ENCODE measurements at regions not wholly inside any gene's neighbourhood (a gene's known extent, or its start where the extent isn't known, plus 50 kb on each side); places are given as distances from the start of the nearest gene placed in this dataset.

DNA sequence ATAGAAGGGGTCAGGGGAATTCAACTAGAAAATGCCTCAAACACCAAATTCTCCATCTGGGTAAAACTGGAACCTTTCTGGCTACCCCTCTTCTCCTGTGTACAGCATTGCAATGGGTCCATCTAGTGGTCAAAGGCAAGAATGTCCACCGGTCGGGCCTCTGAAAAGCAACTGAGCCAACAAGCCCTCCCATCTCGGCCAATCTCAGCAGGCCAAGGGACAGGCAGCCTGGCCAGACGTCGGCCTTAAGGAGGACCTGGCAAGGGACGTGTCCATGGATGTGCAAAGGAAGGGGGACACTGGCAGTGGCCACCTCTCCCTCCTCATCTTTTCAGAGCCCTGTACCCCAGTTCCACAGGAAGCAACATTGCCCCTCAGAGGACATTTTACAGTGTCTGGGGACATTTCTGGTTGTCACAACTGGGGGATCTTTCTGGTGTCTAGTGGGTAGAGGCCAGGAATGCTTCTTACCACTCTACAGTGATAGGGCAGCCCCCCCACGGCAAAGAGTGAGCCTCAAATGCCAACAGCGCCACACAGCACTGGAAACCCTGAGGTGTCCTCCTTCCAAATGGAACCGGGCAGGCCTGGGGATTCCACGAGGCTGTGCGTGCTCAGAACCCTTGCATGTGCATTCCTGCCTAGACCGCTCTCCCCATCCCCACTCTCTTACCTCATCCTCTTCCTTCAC lies 99.8 kb upstream of the FOXA2 start (continued):
- TF ChIP-seq, protein P1, sequence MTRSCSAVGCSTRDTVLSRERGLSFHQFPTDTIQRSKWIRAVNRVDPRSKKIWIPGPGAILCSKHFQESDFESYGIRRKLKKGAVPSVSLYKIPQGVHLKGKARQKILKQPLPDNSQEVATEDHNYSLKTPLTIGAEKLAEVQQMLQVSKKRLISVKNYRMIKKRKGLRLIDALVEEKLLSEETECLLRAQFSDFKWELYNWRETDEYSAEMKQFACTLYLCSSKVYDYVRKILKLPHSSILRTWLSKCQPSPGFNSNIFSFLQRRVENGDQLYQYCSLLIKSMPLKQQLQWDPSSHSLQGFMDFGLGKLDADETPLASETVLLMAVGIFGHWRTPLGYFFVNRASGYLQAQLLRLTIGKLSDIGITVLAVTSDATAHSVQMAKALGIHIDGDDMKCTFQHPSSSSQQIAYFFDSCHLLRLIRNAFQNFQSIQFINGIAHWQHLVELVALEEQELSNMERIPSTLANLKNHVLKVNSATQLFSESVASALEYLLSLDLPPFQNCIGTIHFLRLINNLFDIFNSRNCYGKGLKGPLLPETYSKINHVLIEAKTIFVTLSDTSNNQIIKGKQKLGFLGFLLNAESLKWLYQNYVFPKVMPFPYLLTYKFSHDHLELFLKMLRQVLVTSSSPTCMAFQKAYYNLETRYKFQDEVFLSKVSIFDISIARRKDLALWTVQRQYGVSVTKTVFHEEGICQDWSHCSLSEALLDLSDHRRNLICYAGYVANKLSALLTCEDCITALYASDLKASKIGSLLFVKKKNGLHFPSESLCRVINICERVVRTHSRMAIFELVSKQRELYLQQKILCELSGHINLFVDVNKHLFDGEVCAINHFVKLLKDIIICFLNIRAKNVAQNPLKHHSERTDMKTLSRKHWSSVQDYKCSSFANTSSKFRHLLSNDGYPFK (CRISPR knock-in tag; IDR thresholded peaks at IDR 0.05; ENCODE audit: borderline replicate concordance), result no peak
- TF ChIP-seq ATF2 (CRISPR knock-in tag; IDR thresholded peaks at IDR 0.05), result peak; percentile 18; the same call in 1 of the 2 replicates
- TF ChIP-seq, protein P2, sequence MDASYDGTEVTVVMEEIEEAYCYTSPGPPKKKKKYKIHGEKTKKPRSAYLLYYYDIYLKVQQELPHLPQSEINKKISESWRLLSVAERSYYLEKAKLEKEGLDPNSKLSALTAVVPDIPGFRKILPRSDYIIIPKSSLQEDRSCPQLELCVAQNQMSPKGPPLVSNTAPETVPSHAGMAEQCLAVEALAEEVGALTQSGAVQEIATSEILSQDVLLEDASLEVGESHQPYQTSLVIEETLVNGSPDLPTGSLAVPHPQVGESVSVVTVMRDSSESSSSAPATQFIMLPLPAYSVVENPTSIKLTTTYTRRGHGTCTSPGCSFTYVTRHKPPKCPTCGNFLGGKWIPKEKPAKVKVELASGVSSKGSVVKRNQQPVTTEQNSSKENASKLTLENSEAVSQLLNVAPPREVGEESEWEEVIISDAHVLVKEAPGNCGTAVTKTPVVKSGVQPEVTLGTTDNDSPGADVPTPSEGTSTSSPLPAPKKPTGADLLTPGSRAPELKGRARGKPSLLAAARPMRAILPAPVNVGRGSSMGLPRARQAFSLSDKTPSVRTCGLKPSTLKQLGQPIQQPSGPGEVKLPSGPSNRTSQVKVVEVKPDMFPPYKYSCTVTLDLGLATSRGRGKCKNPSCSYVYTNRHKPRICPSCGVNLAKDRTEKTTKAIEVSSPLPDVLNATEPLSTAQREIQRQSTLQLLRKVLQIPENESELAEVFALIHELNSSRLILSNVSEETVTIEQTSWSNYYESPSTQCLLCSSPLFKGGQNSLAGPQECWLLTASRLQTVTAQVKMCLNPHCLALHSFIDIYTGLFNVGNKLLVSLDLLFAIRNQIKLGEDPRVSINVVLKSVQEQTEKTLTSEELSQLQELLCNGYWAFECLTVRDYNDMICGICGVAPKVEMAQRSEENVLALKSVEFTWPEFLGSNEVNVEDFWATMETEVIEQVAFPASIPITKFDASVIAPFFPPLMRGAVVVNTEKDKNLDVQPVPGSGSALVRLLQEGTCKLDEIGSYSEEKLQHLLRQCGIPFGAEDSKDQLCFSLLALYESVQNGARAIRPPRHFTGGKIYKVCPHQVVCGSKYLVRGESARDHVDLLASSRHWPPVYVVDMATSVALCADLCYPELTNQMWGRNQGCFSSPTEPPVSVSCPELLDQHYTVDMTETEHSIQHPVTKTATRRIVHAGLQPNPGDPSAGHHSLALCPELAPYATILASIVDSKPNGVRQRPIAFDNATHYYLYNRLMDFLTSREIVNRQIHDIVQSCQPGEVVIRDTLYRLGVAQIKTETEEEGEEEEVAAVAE (CRISPR knock-in tag; IDR thresholded peaks at IDR 0.05; ENCODE audit: borderline replicate concordance), result peak; percentile 42; the same call in 1 of the 2 replicates
- 0 out of 2 replicates have a peak, but pooled peaks have one; percentile 24 for TF ChIP-seq IKZF5 (CRISPR knock-in tag; IDR thresholded peaks at IDR 0.05)
- no peak; the same call in 1 of the 2 replicates for TF ChIP-seq ETV5 (CRISPR knock-in tag; IDR thresholded peaks at IDR 0.05; ENCODE audit: borderline replicate concordance)
- no peak for TF ChIP-seq BRCA1 (CRISPR knock-in tag; IDR thresholded peaks at IDR 0.05)
- peak; percentile 63; the same call in 1 of the 2 replicates for TF ChIP-seq SMAD3 (CRISPR knock-in tag; IDR thresholded peaks at IDR 0.05)
- no peak for TF ChIP-seq ZNF570 (CRISPR knock-in tag; IDR thresholded peaks at IDR 0.05; ENCODE audit: borderline replicate concordance)
- peak; percentile 68; the same call in 1 of the 2 replicates for TF ChIP-seq ZNF598 (CRISPR knock-in tag; IDR thresholded peaks at IDR 0.05; ENCODE audit: borderline replicate concordance)
- TF ChIP-seq NFYB (CRISPR knock-in tag; IDR thresholded peaks at IDR 0.05), result no peak
- no peak for TF ChIP-seq ZNF670 (CRISPR knock-in tag; IDR thresholded peaks at IDR 0.05; ENCODE audit: borderline replicate concordance)
- TF ChIP-seq, protein P3, sequence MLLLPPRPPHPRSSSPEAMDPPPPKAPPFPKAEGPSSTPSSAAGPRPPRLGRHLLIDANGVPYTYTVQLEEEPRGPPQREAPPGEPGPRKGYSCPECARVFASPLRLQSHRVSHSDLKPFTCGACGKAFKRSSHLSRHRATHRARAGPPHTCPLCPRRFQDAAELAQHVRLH (CRISPR knock-in tag; IDR thresholded peaks at IDR 0.05; ENCODE audit: borderline replicate concordance, low read depth), result peak; percentile 68; the same call in 1 of the 2 replicates
- peak; percentile 64 for TF ChIP-seq ZFP36 (IDR thresholded peaks at IDR 0.05; ENCODE audit: borderline replicate concordance, low read depth, low read length, partially characterized antibody)
- TF ChIP-seq ZNF331 (CRISPR knock-in tag; IDR thresholded peaks at IDR 0.05), result peak; percentile 56; the same call in 1 of the 2 replicates
- TF ChIP-seq ZNF44 (CRISPR knock-in tag; IDR thresholded peaks at IDR 0.05), result no peak
- TF ChIP-seq MLLT10 (CRISPR knock-in tag; IDR thresholded peaks at IDR 0.05), result no peak
- TF ChIP-seq, protein P4, sequence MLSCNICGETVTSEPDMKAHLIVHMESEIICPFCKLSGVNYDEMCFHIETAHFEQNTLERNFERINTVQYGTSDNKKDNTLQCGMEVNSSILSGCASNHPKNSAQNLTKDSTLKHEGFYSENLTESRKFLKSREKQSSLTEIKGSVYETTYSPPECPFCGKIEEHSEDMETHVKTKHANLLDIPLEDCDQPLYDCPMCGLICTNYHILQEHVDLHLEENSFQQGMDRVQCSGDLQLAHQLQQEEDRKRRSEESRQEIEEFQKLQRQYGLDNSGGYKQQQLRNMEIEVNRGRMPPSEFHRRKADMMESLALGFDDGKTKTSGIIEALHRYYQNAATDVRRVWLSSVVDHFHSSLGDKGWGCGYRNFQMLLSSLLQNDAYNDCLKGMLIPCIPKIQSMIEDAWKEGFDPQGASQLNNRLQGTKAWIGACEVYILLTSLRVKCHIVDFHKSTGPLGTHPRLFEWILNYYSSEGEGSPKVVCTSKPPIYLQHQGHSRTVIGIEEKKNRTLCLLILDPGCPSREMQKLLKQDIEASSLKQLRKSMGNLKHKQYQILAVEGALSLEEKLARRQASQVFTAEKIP (CRISPR knock-in tag; IDR thresholded peaks at IDR 0.05; ENCODE audit: borderline replicate concordance), result no peak

Data from HepG2 (cell line).